ENCODE measurements at regions not wholly inside any gene's neighbourhood (a gene's known extent, or its start where the extent isn't known, plus 50 kb on each side); places are given as distances from the start of the nearest gene placed in this dataset.
A peak's percentile ranks its signal among the peaks of the same experiment; 100 is the strongest.

GRCh38 chr9:80964914-80965313 is 724.4 kb downstream of the TLE1 start:
- no peak for DNase-seq

- no peak for DNase-seq
These were observed 725.0 kb downstream of the TLE1 start for GRCh38 chr9:80964374-80964773.

GRCh38 chr9:80957801-80958200 is 731.5 kb downstream of the TLE1 start:
- no peak for DNase-seq

- DNase-seq: no peak
These were observed 734.8 kb downstream of the TLE1 start for GRCh38 chr9:80954521-80954920.

- no peak for DNase-seq
These were observed 736.9 kb downstream of the TLE1 start for GRCh38 chr9:80952363-80952922.

- DNase-seq: no peak
These were observed 737.7 kb downstream of the TLE1 start for GRCh38 chr9:80951675-80952074.

- no peak for DNase-seq
These were observed 740.5 kb downstream of the TLE1 start for GRCh38 chr9:80948876-80949275.

- no peak for DNase-seq
These were observed 741.3 kb downstream of the TLE1 start for GRCh38 chr9:80948066-80948465.

GRCh38 chr9:80946496-80947170 is 742.7 kb downstream of the TLE1 start:
- DNase-seq: peak in 1 of 2 experiments; percentile 12

GRCh38 chr9:80945436-80945835 is 743.9 kb downstream of the TLE1 start:
- no peak for DNase-seq

GRCh38 chr9:80937645-80938044 is 751.7 kb downstream of the TLE1 start:
- DNase-seq: no peak

GRCh38 chr9:80934095-80934494 is 755.3 kb downstream of the TLE1 start:
- DNase-seq: no peak

- DNase-seq: no peak
These were observed 756.2 kb downstream of the TLE1 start for GRCh38 chr9:80932947-80933780.

- no peak for DNase-seq
These were observed 757.2 kb downstream of the TLE1 start for GRCh38 chr9:80932181-80932580.

GRCh38 chr9:80931163-80931562 is 758.2 kb downstream of the TLE1 start:
- DNase-seq: no peak

GRCh38 chr9:80928697-80929096 is 760.6 kb downstream of the TLE1 start:
- DNase-seq: no peak

GRCh38 chr9:80926611-80927010 is 762.7 kb downstream of the TLE1 start:
- no peak for DNase-seq

GRCh38 chr9:80922544-80922943 is 766.8 kb downstream of the TLE1 start:
- no peak for DNase-seq

GRCh38 chr9:80906728-80907127 is 782.6 kb downstream of the TLE1 start:
- no peak for DNase-seq

- no peak for DNase-seq
These were observed 790.1 kb downstream of the TLE1 start for GRCh38 chr9:80899208-80899607.

- no peak for DNase-seq
These were observed 796.2 kb downstream of the TLE1 start for GRCh38 chr9:80893190-80893589.

GRCh38 chr9:80892703-80893102 is 796.6 kb downstream of the TLE1 start:
- DNase-seq: no peak

GRCh38 chr9:80890124-80890523 is 799.2 kb downstream of the TLE1 start:
- no peak for DNase-seq

- DNase-seq: no peak
These were observed 803.5 kb downstream of the TLE1 start for GRCh38 chr9:80885894-80886293.

Measured in SHP77 (cell line).